K562 (cell line): ENCODE measurements at regions not wholly inside any gene's neighbourhood (a gene's known extent, or its start where the extent isn't known, plus 50 kb on each side); places are given as distances from the start of the nearest gene placed in this dataset.

Experiments used
- ATAC-seq: fragments of 200-7000 bp; cut with Tn5 transposase; 3 replicates; pipeline ENCODE4 v1.9.1; 2020; ENCODE audit warnings: moderate library complexity
- BruUV-seq: library from RNA; stranded (reverse); fragments of 400-500 nt; replicated peaks from 2 replicates; lab custom pipeline; 2021; lab: Mats Ljungman, UMichigan
- CTCF ChIA-PET: fragments of 300-600 bp; formaldehyde crosslinking; extraction: SDS; loops from one replicate; lab custom pipeline; 2021; ENCODE audit warnings: low intra/inter-chr PET ratio; lab: Yijun Ruan, JAX
- POLR2A ChIA-PET: fragments of 300-600, 350-650 bp; sonication (Branson Sonifier 250); formaldehyde crosslinking; extraction: SDS; loops from one replicate; lab custom pipeline; 2021; ENCODE audit warnings: antibody characterized with exemption, inconsistent platforms; lab: Yijun Ruan, JAX
- DNase-seq, 4 experiments: peaks; one replicate each; pipeline versions ENCODE4 v3.0.0 to v3.0.0-alpha.2; 2011 to 2018; ENCODE audit warnings: low spot score in 3 of 4, mixed read lengths in 3 of 4; ENCODE audit errors: extremely low read depth in 1 of 4
- FAIRE-seq: peaks from 2 replicates; lab custom pipeline; 2011; peaks lifted over from hg19 to GRCh38; lab: Jason Lieb, UNC
- H2AFZ ChIP-seq: 2 replicates; pipeline ENCODE4 v1.6.0; 2011; ENCODE audit warnings: low read depth, low read length, control low read depth, inconsistent platforms
- H3K27ac ChIP-seq: fragments of 200-600 bp; 3 replicates; pipeline ENCODE4 v1.8.0; 2011; ENCODE audit warnings: low read depth, mild to moderate bottlenecking, control low read depth, inconsistent platforms, low read length, moderate library complexity, mixed read lengths; ENCODE audit errors: extremely low read depth
- H3K27me3 ChIP-seq, 2 experiments: fragments of 300-600 bp in 1 of 2; 2 replicates in 1 of 2; 3 replicates in 1 of 2; pipeline versions ENCODE4 v1.6.0 to v1.8.0; 2011; ENCODE audit warnings: inconsistent platforms in 2 of 2, low read length in 2 of 2, mild to moderate bottlenecking in 1 of 2, mixed read lengths in 1 of 2, moderate library complexity in 1 of 2; ENCODE audit not compliant: control insufficient read depth in 2 of 2, insufficient read depth in 2 of 2
- H3K36me3 ChIP-seq: fragments of 300-600 bp; 3 replicates; pipeline ENCODE4 v1.8.0; 2011; ENCODE audit warnings: mild to moderate bottlenecking, low read length, inconsistent platforms; ENCODE audit not compliant: control insufficient read depth, insufficient read depth
- H3K4me1 ChIP-seq, 2 experiments: fragments of 200-600 bp in 1 of 2; replicated peaks in 1 of 2; 2 replicates in 1 of 2; 3 replicates in 1 of 2; pipeline versions ENCODE4 v1.5.1 to v1.8.0; 2011; ENCODE audit warnings: inconsistent platforms in 2 of 2, low read length in 2 of 2, mild to moderate bottlenecking in 1 of 2, mixed read lengths in 1 of 2, moderate library complexity in 1 of 2; ENCODE audit not compliant: control insufficient read depth in 2 of 2, insufficient read depth in 2 of 2
- H3K4me2 ChIP-seq: 2 replicates; pipeline ENCODE4 v1.6.1; 2011; ENCODE audit warnings: low read length, control low read depth, inconsistent platforms, mixed read lengths; ENCODE audit not compliant: insufficient read depth
- H3K4me3 ChIP-seq: fragments of 200-600 bp; sonication (generic), shearing (Covaris generic); 2 replicates; pipeline ENCODE4 v1.5.1; 2016; ENCODE audit warnings: control low read depth, inconsistent platforms
- H3K79me2 ChIP-seq: fragments of 200-600 bp; 3 replicates; pipeline ENCODE4 v1.8.0; 2011; ENCODE audit warnings: low read length, inconsistent platforms; ENCODE audit not compliant: control insufficient read depth, insufficient read depth
- H3K9ac ChIP-seq, 2 experiments: 2 replicates each; pipeline versions ENCODE4 v1.6.0 to v1.6.1; 2011; ENCODE audit warnings: low read depth in 2 of 2, low read length in 2 of 2, control low read depth in 1 of 2, inconsistent platforms in 1 of 2, mild to moderate bottlenecking in 1 of 2, mixed read lengths in 1 of 2; ENCODE audit not compliant: insufficient read depth in 1 of 2
- H3K9me1 ChIP-seq: one replicate; pipeline ENCODE4 v1.6.0; 2011; ENCODE audit warnings: inconsistent platforms, mild to moderate bottlenecking, low read length, moderate library complexity; ENCODE audit not compliant: control insufficient read depth, insufficient read depth
- H3K9me3 ChIP-seq: replicated peaks from 2 replicates; pipeline ENCODE4 v1.5.1; 2011; ENCODE audit warnings: low read depth, low read length, inconsistent platforms; ENCODE audit not compliant: control insufficient read depth, insufficient read depth
- H4K20me1 ChIP-seq: replicated peaks from 2 replicates; pipeline ENCODE4 v1.6.1; 2011; ENCODE audit warnings: low read length, inconsistent platforms, mixed read lengths; ENCODE audit not compliant: control insufficient read depth, insufficient read depth
- HDAC1 ChIP-seq, 2 experiments: fragments of 450-650 bp; IDR thresholded peaks; 2 replicates each; pipeline ENCODE4 v1.6.1; 2016 to 2017; ENCODE audit warnings: inconsistent platforms in 1 of 2, mild to moderate bottlenecking in 1 of 2, moderate library complexity in 1 of 2
- NBN ChIP-seq: fragments of 450-650 bp; IDR thresholded peaks from 2 replicates; pipeline ENCODE4 v1.6.1; 2016; ENCODE audit warnings: low read depth, mild to moderate bottlenecking
- PKNOX1 ChIP-seq: fragments of 450-650 bp; IDR thresholded peaks from 2 replicates; pipeline ENCODE4 v1.6.1; 2016
- ZNF212 ChIP-seq: fragments of 450-650 bp; formaldehyde crosslinking; IDR thresholded peaks from 2 replicates; pipeline ENCODE4 v1.4.0; 2020; ENCODE audit warnings: mild to moderate bottlenecking
- ZNF644 ChIP-seq: fragments of 200-800 bp; sonication (Bioruptor generic); IDR thresholded peaks from 2 replicates; pipeline ENCODE4 v1.6.1; 2016; ENCODE audit warnings: low read depth, missing genetic modification characterization, missing compliant biosample characterization
- WGBS: fragments of 100-300 bp; shearing (Covaris generic); methylation state at CpG from one replicate; pipeline ENCODE4 v1.1.6; 2016; ENCODE audit warnings: low coverage, mixed read lengths; ENCODE audit not compliant: insufficient coverage; ENCODE audit errors: missing lambda C conversion rate; 5-methylcytosine and 5-hydroxymethylcytosine counted together
- in situ Hi-C: fragments of 300-500 bp; cut with MboI; formaldehyde crosslinking; loops from 4 replicates; pipeline ENCODE4 v1.15.0; 2018; ENCODE audit warnings: inconsistent platforms, mixed read lengths
- intact Hi-C: fragments of 100-400 bp; cut with micrococcal nuclease; formaldehyde crosslinking; loops from 2 replicates; pipeline ENCODE4 v1.14.2; 2022
- TF ChIP-seq, protein P1 (sequence below): sonication (generic); formaldehyde crosslinking; IDR thresholded peaks from 2 replicates; pipeline ENCODE4 v1.9.0; 2022; ENCODE audit warnings: mild to moderate bottlenecking, missing genetic modification reagents

GRCh38 chr14:41549821-41550607 lies 56.7 kb upstream of the LRFN5 start:
- no peaks in the 10 kb centered on the region for H3K36me3 ChIP-seq
- in situ Hi-C loops, result no loop called here
- no peaks in the 10 kb centered on the region for H3K79me2 ChIP-seq
- no peaks in the 10 kb centered on the region for H3K27me3 ChIP-seq
- POLR2A ChIA-PET, result no interaction called here
- H4K20me1 ChIP-seq, result no peaks in the 10 kb centered on the region
- H2AFZ ChIP-seq, result no peak overlapping the region
- DNase-seq (no peak), ATAC-seq (no peak), FAIRE-seq (no peak)
- no peaks in the 10 kb centered on the region for H3K4me1 ChIP-seq
- WGBS, result 0% methylated on average over 2 of the region's 2 CpGs
- no peaks in the 10 kb centered on the region for H3K9me3 ChIP-seq
- intact Hi-C loops, result no loop called here
- no peak overlapping the region for H3K9ac ChIP-seq
- CTCF ChIA-PET, result no interaction called here
- H3K9me1 ChIP-seq, result no peaks in the 10 kb centered on the region
- no peak overlapping the region for H3K4me2 ChIP-seq
- BruUV-seq, result no TSS peak
- H3K27ac ChIP-seq, result no peak overlapping the region
- no peak overlapping the region for H3K4me3 ChIP-seq
- TF ChIP-seq NBN (no peak), ZNF212 (CRISPR knock-in tag) (no peak), PKNOX1 (no peak), ZNF644 (tag) (no peak), HDAC1 (IDR thresholded peaks at IDR 0.05) (no peak)
- TF ChIP-seq, protein P1, sequence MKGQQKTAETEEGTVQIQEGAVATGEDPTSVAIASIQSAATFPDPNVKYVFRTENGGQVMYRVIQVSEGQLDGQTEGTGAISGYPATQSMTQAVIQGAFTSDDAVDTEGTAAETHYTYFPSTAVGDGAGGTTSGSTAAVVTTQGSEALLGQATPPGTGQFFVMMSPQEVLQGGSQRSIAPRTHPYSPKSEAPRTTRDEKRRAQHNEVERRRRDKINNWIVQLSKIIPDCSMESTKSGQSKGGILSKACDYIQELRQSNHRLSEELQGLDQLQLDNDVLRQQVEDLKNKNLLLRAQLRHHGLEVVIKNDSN, result no peak
